ENCODE measurements at regions not wholly inside any gene's neighbourhood (a gene's known extent, or its start where the extent isn't known, plus 50 kb on each side); places are given as distances from the start of the nearest gene placed in this dataset.

- H3K36me3 ChIP-seq, result no peaks in the 10 kb centered on the region
- no peak for DNase-seq (ENCODE audit: low spot score in 2 of 2)
- H3K9me3 ChIP-seq, result no peaks in the 10 kb centered on the region
- no peak for TF ChIP-seq CTCF (IDR thresholded peaks at IDR 0.05)
- TF ChIP-seq EP300 (IDR thresholded peaks at IDR 0.05), result no peak
- TF ChIP-seq POLR2AphosphoS5 (IDR thresholded peaks at IDR 0.05), result no peak
- TF ChIP-seq POLR2A (IDR thresholded peaks at IDR 0.05), result no peak
- H3K27ac ChIP-seq, result no peak overlapping the region
- no peaks in the 10 kb centered on the region for H3K27me3 ChIP-seq
- 90% methylated on average over 2 of the region's 2 CpGs for WGBS
- no peak overlapping the region for H3K4me3 ChIP-seq
- no peaks in the 10 kb centered on the region for H3K4me1 ChIP-seq
Observed at GRCh38 chr2:142694282-142694681, 183.2 kb upstream of the KYNU start.

GRCh38 chr2:142693171-142693950, 184.1 kb upstream of the KYNU start:
- 37% methylated on average over 2 of the region's 4 CpGs for WGBS

GRCh38 chr2:142688856-142689605, 188.4 kb upstream of the KYNU start:
- no peak overlapping the region for H3K27ac ChIP-seq
- H3K9me3 ChIP-seq, result no peaks in the 10 kb centered on the region
- H3K4me1 ChIP-seq, result no peaks in the 10 kb centered on the region
- no peak for DNase-seq (ENCODE audit: low spot score in 2 of 2)
- WGBS, result 83% methylated on average over 4 of the region's 4 CpGs
- no peaks in the 10 kb centered on the region for H3K36me3 ChIP-seq
- H3K27me3 ChIP-seq, result no peaks in the 10 kb centered on the region
- no peak for TF ChIP-seq POLR2A (IDR thresholded peaks at IDR 0.05)
- TF ChIP-seq POLR2AphosphoS5 (IDR thresholded peaks at IDR 0.05), result no peak
- no peak for TF ChIP-seq CTCF (IDR thresholded peaks at IDR 0.05)
- no peak for TF ChIP-seq EP300 (IDR thresholded peaks at IDR 0.05)
- H3K4me3 ChIP-seq, result no peak overlapping the region

More at GRCh38 chr2:142693171-142693950, 184.1 kb upstream of the KYNU start:
- Histone ChIP-seq H3K4me1 (no peaks in the 10 kb centered on the region), H3K27ac (no peak overlapping the region), H3K9me3 (no peaks in the 10 kb centered on the region), H3K4me3 (no peak overlapping the region), H3K27me3 (no peaks in the 10 kb centered on the region), H3K36me3 (no peaks in the 10 kb centered on the region)
- TF ChIP-seq CTCF (IDR thresholded peaks at IDR 0.05) (no peak), POLR2AphosphoS5 (IDR thresholded peaks at IDR 0.05) (no peak), EP300 (IDR thresholded peaks at IDR 0.05) (no peak), POLR2A (IDR thresholded peaks at IDR 0.05) (no peak)
- DNase-seq (ENCODE audit: low spot score in 2 of 2), result no peak

GRCh38 chr2:142687509-142687908, 190.0 kb upstream of the KYNU start:
- Histone ChIP-seq H3K36me3 (no peaks in the 10 kb centered on the region), H3K9me3 (no peaks in the 10 kb centered on the region), H3K4me1 (no peaks in the 10 kb centered on the region), H3K4me3 (no peak overlapping the region), H3K27ac (no peak overlapping the region), H3K27me3 (no peaks in the 10 kb centered on the region)
- TF ChIP-seq POLR2A (IDR thresholded peaks at IDR 0.05) (no peak), EP300 (IDR thresholded peaks at IDR 0.05) (no peak), CTCF (IDR thresholded peaks at IDR 0.05) (no peak), POLR2AphosphoS5 (IDR thresholded peaks at IDR 0.05) (no peak)
- whole genome bisulfite sequencing, result 62% methylated on average over 5 of the region's 5 CpGs
- DNase-seq (ENCODE audit: low spot score in 2 of 2), result no peak

GRCh38 chr2:142687075-142687474, 190.4 kb upstream of the KYNU start:
- 83% methylated on average over 4 of the region's 4 CpGs for WGBS
- TF ChIP-seq CTCF (IDR thresholded peaks at IDR 0.05), result no peak
- TF ChIP-seq POLR2A (IDR thresholded peaks at IDR 0.05), result no peak
- no peak for TF ChIP-seq EP300 (IDR thresholded peaks at IDR 0.05)
- no peak for TF ChIP-seq POLR2AphosphoS5 (IDR thresholded peaks at IDR 0.05)
- DNase-seq (ENCODE audit: low spot score in 2 of 2), result no peak

More at GRCh38 chr2:142687075-142687474, 190.4 kb upstream of the KYNU start:
- Histone ChIP-seq H3K27me3 (no peaks in the 10 kb centered on the region), H3K4me3 (no peak overlapping the region), H3K27ac (no peak overlapping the region), H3K9me3 (no peaks in the 10 kb centered on the region), H3K36me3 (no peaks in the 10 kb centered on the region), H3K4me1 (no peaks in the 10 kb centered on the region)
